Tibial nerve (tissue), 4 donors: ENCODE measurements at regions not wholly inside any gene's neighbourhood (a gene's known extent, or its start where the extent isn't known, plus 50 kb on each side); places are given as distances from the start of the nearest gene placed in this dataset.

ENCODE experiments used
- CTCF ChIP-seq, 5 experiments: fragments of 200-600 bp in 3 of 5; fragments of 450-650 bp in 2 of 5; sonication (generic) in 3 of 5; IDR thresholded peaks; one replicate each; pipeline ENCODE4 v1.5.1; 2016 to 2019; ENCODE audit warnings: antibody characterized with exemption in 5 of 5, mild to moderate bottlenecking in 3 of 5, moderate library complexity in 2 of 5
- EP300 ChIP-seq, 2 donors: sonication (generic); formaldehyde crosslinking; IDR thresholded peaks; one replicate each; pipeline ENCODE4 v1.6.1; 2017; ENCODE audit warnings: antibody characterized with exemption in 2 of 2, mild to moderate bottlenecking in 1 of 2

GRCh38 chr1:14495996-14496395 lies 102.5 kb upstream of the KAZN start:
- TF ChIP-seq CTCF (IDR thresholded peaks at IDR 0.05): no peak
- no peak for TF ChIP-seq EP300 (IDR thresholded peaks at IDR 0.05)
